Esophagus squamous epithelium (tissue), 5 donors: ENCODE measurements at regions not wholly inside any gene's neighbourhood (a gene's known extent, or its start where the extent isn't known, plus 50 kb on each side); places are given as distances from the start of the nearest gene placed in this dataset.

Experiments
- DNase-seq: peaks from one replicate; lab custom pipeline; 2025; lab: John Stamatoyannopoulos, UW
- H3K27ac ChIP-seq, 4 donors: fragments of 200-600 bp; sonication (generic); one replicate each; pipeline ENCODE4 v1.5.1; 2016 to 2019; ENCODE audit warnings: mild to moderate bottlenecking in 1 of 4
- H3K27me3 ChIP-seq, 4 donors: fragments of 200-600 bp; sonication (generic); 1 replicate in 3 of 4; 2 replicates in 1 of 4; pipeline versions ENCODE4 v1.5.1 to v1.6.0; 2017 to 2021; ENCODE audit warnings: antibody characterized with exemption in 1 of 4
- H3K36me3 ChIP-seq, 3 donors: fragments of 200-600 bp; sonication (generic); one replicate each; pipeline ENCODE4 v1.5.1; 2016 to 2019
- H3K4me1 ChIP-seq, 3 donors: fragments of 200-600 bp; sonication (generic); one replicate each; pipeline ENCODE4 v1.5.1; 2017 to 2019
- H3K4me3 ChIP-seq, 4 donors: fragments of 200-600 bp; sonication (generic); 1 replicate in 3 of 4; 2 replicates in 1 of 4; pipeline ENCODE4 v1.5.1; 2016 to 2019; ENCODE audit warnings: mild to moderate bottlenecking in 2 of 4, moderate library complexity in 1 of 4
- H3K9me3 ChIP-seq, 3 donors: fragments of 200-600 bp; sonication (generic); one replicate each; pipeline ENCODE4 v1.5.1; 2016 to 2019
- CTCF ChIP-seq, 6 experiments: fragments of 450-650 bp in 4 of 6; fragments of 200-600 bp in 2 of 6; sonication (generic) in 2 of 6; IDR thresholded peaks; one replicate each; pipeline ENCODE4 v1.5.1; 2016 to 2019; ENCODE audit warnings: antibody characterized with exemption in 6 of 6, mild to moderate bottlenecking in 4 of 6, moderate library complexity in 4 of 6
- POLR2A ChIP-seq, 4 donors: fragments of 450-650 bp; IDR thresholded peaks; one replicate each; pipeline ENCODE4 v1.6.1; 2017; ENCODE audit warnings: antibody characterized with exemption in 4 of 4, mild to moderate bottlenecking in 4 of 4, moderate library complexity in 3 of 4
- WGBS, 2 donors: methylation state at CpG; one replicate each; pipeline ENCODE4 v1.1.5; 2018; 5-methylcytosine and 5-hydroxymethylcytosine counted together
- intact Hi-C: fragments of 100-400 bp; cut with DNase I; formaldehyde crosslinking; loops from one replicate; pipeline ENCODE4 v1.15.0; 2022
- donor health status: DM: yes; HTN: yes; CAD: no.

- Histone ChIP-seq H3K4me3 (no peak overlapping the region), H3K9me3 (no peaks in the 10 kb centered on the region), H3K36me3 (no peaks in the 10 kb centered on the region), H3K27ac (no peak overlapping the region), H3K27me3 (no peaks in the 10 kb centered on the region), H3K4me1 (no peaks in the 10 kb centered on the region)
- no peak for DNase-seq
- intact Hi-C loops: no loop called here
- 80 to 94% methylated on average over 2 to 3 of the region's 9 CpGs for WGBS, 2 donors
- TF ChIP-seq CTCF (IDR thresholded peaks at IDR 0.05) (no peak), POLR2A (IDR thresholded peaks at IDR 0.05) (no peak)
Observed at GRCh38 chr12:116366456-116366776, 88.9 kb upstream of the MED13L start.

- Histone ChIP-seq H3K36me3 (no peaks in the 10 kb centered on the region), H3K27me3 (no peaks in the 10 kb centered on the region), H3K9me3 (no peaks in the 10 kb centered on the region), H3K4me1 (no peaks in the 10 kb centered on the region), H3K4me3 (no peak overlapping the region), H3K27ac (no peak overlapping the region)
- no peak for DNase-seq
- no peak for TF ChIP-seq POLR2A (IDR thresholded peaks at IDR 0.05)
- no peak for TF ChIP-seq CTCF (IDR thresholded peaks at IDR 0.05)
- 89 to 94% methylated on average over 5 to 6 of the region's 6 CpGs for WGBS, 2 donors
- intact Hi-C loops: no loop called here
Observed at GRCh38 chr12:116366824-116367223, 89.3 kb upstream of the MED13L start.

- 81 to 82% methylated on average over 14 to 16 of the region's 16 CpGs for WGBS, 2 donors
- intact Hi-C loops: no loop called here
- Histone ChIP-seq H3K4me1 (no peaks in the 10 kb centered on the region), H3K4me3 (no peak overlapping the region), H3K36me3 (no peaks in the 10 kb centered on the region), H3K9me3 (no peaks in the 10 kb centered on the region), H3K27ac (no peak overlapping the region), H3K27me3 (no peaks in the 10 kb centered on the region)
- no peak for DNase-seq
- TF ChIP-seq CTCF (IDR thresholded peaks at IDR 0.05) (no peak), POLR2A (IDR thresholded peaks at IDR 0.05) (no peak)
Observed at GRCh38 chr12:116368196-116369194, 91.0 kb upstream of the MED13L start.

- H3K9me3 ChIP-seq: no peaks in the 10 kb centered on the region
- no peak for DNase-seq
- no peaks in the 10 kb centered on the region for H3K36me3 ChIP-seq
- peak overlapping the region in 1 of 4 donors; percentile 39 for H3K27ac ChIP-seq
- TF ChIP-seq CTCF (IDR thresholded peaks at IDR 0.05) (no peak), POLR2A (IDR thresholded peaks at IDR 0.05) (no peak)
- no peak overlapping the region for H3K4me3 ChIP-seq
- WGBS, 2 donors: 71 to 76% methylated on average over 4 of the region's 4 CpGs
- no peaks in the 10 kb centered on the region for H3K27me3 ChIP-seq
- intact Hi-C loops: no loop called here
- H3K4me1 ChIP-seq: no peaks in the 10 kb centered on the region
Observed at GRCh38 chr12:116370004-116370404, 92.5 kb upstream of the MED13L start.

- H3K4me1 ChIP-seq: no peaks in the 10 kb centered on the region
- intact Hi-C loops: no loop called here
- H3K4me3 ChIP-seq: no peak overlapping the region
- TF ChIP-seq POLR2A (IDR thresholded peaks at IDR 0.05) (no peak), CTCF (IDR thresholded peaks at IDR 0.05) (no peak)
- WGBS, 2 donors: 81 to 87% methylated on average over 19 to 21 of the region's 21 CpGs
- H3K36me3 ChIP-seq: no peaks in the 10 kb centered on the region
- H3K9me3 ChIP-seq: no peaks in the 10 kb centered on the region
- DNase-seq: no peak
- H3K27me3 ChIP-seq: no peaks in the 10 kb centered on the region
- H3K27ac ChIP-seq: peak overlapping the region in 2 of 4 donors; percentile 28 to 39
Observed at GRCh38 chr12:116370886-116371580, 93.5 kb upstream of the MED13L start.
